ENCODE measurements at regions not wholly inside any gene's neighbourhood (a gene's known extent, or its start where the extent isn't known, plus 50 kb on each side); places are given as distances from the start of the nearest gene placed in this dataset.

DNA sequence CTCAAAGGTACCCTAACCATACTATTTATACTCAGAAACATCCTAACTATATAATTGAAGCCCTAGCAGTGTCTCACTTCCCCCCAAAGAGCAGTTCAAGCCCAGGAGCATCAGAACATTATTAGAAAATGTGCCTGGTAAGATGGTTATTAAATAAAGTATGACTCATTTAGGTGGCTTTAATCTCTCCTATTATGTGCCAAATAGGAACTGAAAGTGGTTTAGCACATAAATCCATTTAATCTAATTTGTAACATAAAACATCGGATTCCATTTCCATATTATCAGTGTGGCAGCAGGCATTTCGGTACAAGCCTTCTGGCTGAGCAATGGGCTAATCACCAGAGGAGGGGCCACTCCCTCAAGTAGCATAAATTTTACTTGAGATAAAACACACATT lies 395.2 kb upstream of the TMTC1 start:
- TF ChIP-seq, protein P1, sequence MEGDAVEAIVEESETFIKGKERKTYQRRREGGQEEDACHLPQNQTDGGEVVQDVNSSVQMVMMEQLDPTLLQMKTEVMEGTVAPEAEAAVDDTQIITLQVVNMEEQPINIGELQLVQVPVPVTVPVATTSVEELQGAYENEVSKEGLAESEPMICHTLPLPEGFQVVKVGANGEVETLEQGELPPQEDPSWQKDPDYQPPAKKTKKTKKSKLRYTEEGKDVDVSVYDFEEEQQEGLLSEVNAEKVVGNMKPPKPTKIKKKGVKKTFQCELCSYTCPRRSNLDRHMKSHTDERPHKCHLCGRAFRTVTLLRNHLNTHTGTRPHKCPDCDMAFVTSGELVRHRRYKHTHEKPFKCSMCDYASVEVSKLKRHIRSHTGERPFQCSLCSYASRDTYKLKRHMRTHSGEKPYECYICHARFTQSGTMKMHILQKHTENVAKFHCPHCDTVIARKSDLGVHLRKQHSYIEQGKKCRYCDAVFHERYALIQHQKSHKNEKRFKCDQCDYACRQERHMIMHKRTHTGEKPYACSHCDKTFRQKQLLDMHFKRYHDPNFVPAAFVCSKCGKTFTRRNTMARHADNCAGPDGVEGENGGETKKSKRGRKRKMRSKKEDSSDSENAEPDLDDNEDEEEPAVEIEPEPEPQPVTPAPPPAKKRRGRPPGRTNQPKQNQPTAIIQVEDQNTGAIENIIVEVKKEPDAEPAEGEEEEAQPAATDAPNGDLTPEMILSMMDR (IDR thresholded peaks at IDR 0.05) = no peak
- no peak for TF ChIP-seq POLR2A (IDR thresholded peaks at IDR 0.05)
- no peak for TF ChIP-seq EP300 (IDR thresholded peaks at IDR 0.05)

All from gastroesophageal sphincter (tissue), 3 donors.